GM12878 (cell line): ENCODE measurements at regions not wholly inside any gene's neighbourhood (a gene's known extent, or its start where the extent isn't known, plus 50 kb on each side); places are given as distances from the start of the nearest gene placed in this dataset.

Experiments used
- ATAC-seq: fragments of 200-7000 bp; cut with Tn5 transposase; 3 replicates; pipeline ENCODE4 v1.9.1; 2020; ENCODE audit warnings: mild to moderate bottlenecking, moderate library complexity
- BruUV-seq: library from RNA; stranded (reverse); fragments of 400-500 nt; replicated peaks from 2 replicates; lab custom pipeline; 2021; lab: Mats Ljungman, UMichigan
- CTCF ChIA-PET: fragments of 300-600 bp; sonication (Branson Sonifier 250); formaldehyde crosslinking; extraction: SDS; loops from one replicate; lab custom pipeline; 2021; ENCODE audit warnings: inconsistent platforms; lab: Yijun Ruan, JAX
- POLR2A ChIA-PET: fragments of 350-600 bp; formaldehyde crosslinking; extraction: SDS; loops from one replicate; lab custom pipeline; 2021; ENCODE audit warnings: inconsistent platforms; lab: Charles Lee
- RAD21 ChIA-PET: fragments of 300-600 bp; sonication (Branson Sonifier 250); formaldehyde crosslinking; loops from one replicate; lab custom pipeline; 2023; ENCODE audit warnings: antibody characterized with exemption; ENCODE audit not compliant: unreplicated experiment; lab: Charles Lee
- SMC1A ChIA-PET: fragments of 300-600 bp; sonication (Branson Sonifier 250); formaldehyde crosslinking; loops from one replicate; lab custom pipeline; 2023; ENCODE audit not compliant: unreplicated experiment, uncharacterized antibody; lab: Charles Lee
- DNase-seq: peaks from one replicate; pipeline ENCODE4 v3.0.0-alpha.2; 2011; ENCODE audit warnings: low read depth, low spot score
- FAIRE-seq: peaks from 3 replicates; lab custom pipeline; 2011; peaks lifted over from hg19 to GRCh38; lab: Jason Lieb, UNC
- H2AFZ ChIP-seq: 2 replicates; pipeline ENCODE4 v1.6.0; 2011; ENCODE audit warnings: low read depth, low read length, control low read depth; ENCODE audit not compliant: control insufficient read depth
- H3K27ac ChIP-seq: 2 replicates; pipeline ENCODE4 v1.5.1; 2011; ENCODE audit warnings: control low read depth; ENCODE audit not compliant: control insufficient read depth, insufficient read depth
- H3K27me3 ChIP-seq, 2 experiments: replicated peaks in 1 of 2; 2 replicates each; pipeline versions ENCODE4 v1.6.0 to v1.6.1; 2011; ENCODE audit warnings: low read length in 1 of 2; ENCODE audit not compliant: control insufficient read depth in 2 of 2, insufficient read depth in 2 of 2
- H3K36me3 ChIP-seq, 2 experiments: 2 replicates each; pipeline ENCODE4 v1.5.1; 2011; ENCODE audit warnings: low read length in 1 of 2; ENCODE audit not compliant: control insufficient read depth in 2 of 2, insufficient read depth in 2 of 2
- H3K4me1 ChIP-seq: 2 replicates; pipeline ENCODE4 v1.6.1; 2011; ENCODE audit warnings: mild to moderate bottlenecking, low read length, moderate library complexity, mixed read lengths; ENCODE audit not compliant: control insufficient read depth, insufficient read depth
- H3K4me2 ChIP-seq: 2 replicates; pipeline ENCODE4 v1.6.0; 2011; ENCODE audit warnings: control low read depth; ENCODE audit not compliant: control insufficient read depth, insufficient read depth
- H3K4me3 ChIP-seq: fragments of 200-600 bp; sonication (generic); 2 replicates; pipeline ENCODE4 v1.5.1; 2016
- H3K79me2 ChIP-seq: 2 replicates; pipeline ENCODE4 v1.6.0; 2011; ENCODE audit warnings: low read length; ENCODE audit not compliant: control insufficient read depth, insufficient read depth
- H3K9ac ChIP-seq: 2 replicates; pipeline ENCODE4 v1.8.0; 2011; ENCODE audit warnings: low read length, control low read depth, mixed read lengths; ENCODE audit not compliant: control insufficient read depth, insufficient read depth
- H3K9me3 ChIP-seq: replicated peaks from 3 replicates; pipeline ENCODE4 v1.5.1; 2011; ENCODE audit warnings: mild to moderate bottlenecking, low read length; ENCODE audit not compliant: control insufficient read depth, insufficient read depth
- H4K20me1 ChIP-seq: 2 replicates; pipeline ENCODE4 v1.6.0; 2011; ENCODE audit not compliant: control insufficient read depth, insufficient read depth
- BACH1 ChIP-seq: fragments of 450-650 bp; IDR thresholded peaks from 2 replicates; pipeline ENCODE4 v1.6.1; 2017; ENCODE audit warnings: mild to moderate bottlenecking, borderline replicate concordance
- BHLHE40 ChIP-seq, 2 experiments: fragments of 450-650 bp in 1 of 2; IDR thresholded peaks; 2 replicates each; pipeline ENCODE4 v1.6.1; 2011 to 2017; ENCODE audit warnings: low read depth in 2 of 2, borderline replicate concordance in 1 of 2, improper control_type of control experiment in 1 of 2, low read length in 1 of 2, mild to moderate bottlenecking in 1 of 2
- GABPA ChIP-seq: IDR thresholded peaks from 2 replicates; pipeline ENCODE4 v1.6.1; 2014; ENCODE audit warnings: antibody characterized with exemption, low read depth, mild to moderate bottlenecking, inconsistent platforms
- HCFC1 ChIP-seq: fragments of 150-350 bp; IDR thresholded peaks from 2 replicates; pipeline ENCODE4 v1.6.1; 2014; ENCODE audit warnings: low read length
- MEF2A ChIP-seq: IDR thresholded peaks from 2 replicates; pipeline ENCODE4 v1.6.1; 2011; ENCODE audit warnings: low read depth, mild to moderate bottlenecking, low read length, moderate library complexity; ENCODE audit not compliant: insufficient read depth
- MTA2 ChIP-seq: fragments of 450-650 bp; IDR thresholded peaks from 2 replicates; pipeline ENCODE4 v1.6.1; 2016; ENCODE audit warnings: low read depth, mild to moderate bottlenecking, moderate library complexity
- MYB ChIP-seq: fragments of 150-350 bp; IDR thresholded peaks from 2 replicates; pipeline ENCODE4 v1.6.1; 2014; ENCODE audit warnings: mild to moderate bottlenecking, low read depth, low read length, borderline replicate concordance
- NR2C1 ChIP-seq: fragments of 450-650 bp; IDR thresholded peaks from 2 replicates; pipeline ENCODE4 v1.6.1; 2017; ENCODE audit warnings: antibody characterized with exemption, mild to moderate bottlenecking, moderate library complexity
- RAD51 ChIP-seq: fragments of 450-650 bp; IDR thresholded peaks from 2 replicates; pipeline ENCODE4 v1.6.1; 2016; ENCODE audit warnings: moderate library complexity, mild to moderate bottlenecking, inconsistent platforms
- RB1 ChIP-seq: fragments of 450-650 bp; formaldehyde crosslinking; IDR thresholded peaks from 2 replicates; pipeline ENCODE4 v1.6.1; 2017; ENCODE audit warnings: mild to moderate bottlenecking, borderline replicate concordance
- SIN3A ChIP-seq: IDR thresholded peaks from 2 replicates; pipeline ENCODE4 v1.6.1; 2012; ENCODE audit warnings: low read depth, low read length, improper control_type of control experiment
- SMAD5 ChIP-seq: IDR thresholded peaks from 2 replicates; pipeline ENCODE4 v1.6.1; 2016; ENCODE audit warnings: antibody characterized with exemption, low read depth
- SPI1 ChIP-seq: IDR thresholded peaks from 2 replicates; pipeline ENCODE4 v1.6.1; 2011; ENCODE audit warnings: low read depth, mild to moderate bottlenecking, low read length, moderate library complexity, borderline replicate concordance; ENCODE audit not compliant: insufficient read depth
- TCF3 ChIP-seq: IDR thresholded peaks from 2 replicates; pipeline ENCODE4 v1.6.1; 2012; ENCODE audit warnings: low read depth, mild to moderate bottlenecking, low read length, borderline replicate concordance; ENCODE audit not compliant: insufficient read depth
- TCF7 ChIP-seq: IDR thresholded peaks from 2 replicates; pipeline ENCODE4 v1.6.1; 2014; ENCODE audit warnings: antibody characterized with exemption, borderline replicate concordance
- ZBED1 ChIP-seq: IDR thresholded peaks from 2 replicates; pipeline ENCODE4 v1.6.1; 2016; ENCODE audit warnings: borderline replicate concordance
- ZNF217 ChIP-seq: fragments of 450-650 bp; IDR thresholded peaks from 2 replicates; pipeline ENCODE4 v1.6.1; 2017; ENCODE audit warnings: antibody characterized with exemption, mild to moderate bottlenecking
- WGBS: methylation state at CpG from one replicate; pipeline ENCODE4 v1.1.6; 2016; ENCODE audit warnings: low lambda C conversion rate; ENCODE audit not compliant: insufficient replicate concordance, insufficient coverage; ENCODE audit errors: missing lambda C conversion rate; 5-methylcytosine and 5-hydroxymethylcytosine counted together
- in situ Hi-C: fragments of 300-500 bp; cut with MboI; formaldehyde crosslinking; loops from 9 replicates; pipeline ENCODE4 v1.14.3; 2018; ENCODE audit warnings: mixed read lengths
- intact Hi-C: fragments of 100-400 bp; cut with micrococcal nuclease; formaldehyde crosslinking; loops from one replicate; pipeline ENCODE4 v1.14.2; 2022; ENCODE audit not compliant: unreplicated experiment
- TF ChIP-seq, protein P1 (sequence below): fragments of 150-350 bp; IDR thresholded peaks from 2 replicates; pipeline ENCODE4 v1.6.1; 2016; ENCODE audit warnings: low read depth, low read length

DNA sequence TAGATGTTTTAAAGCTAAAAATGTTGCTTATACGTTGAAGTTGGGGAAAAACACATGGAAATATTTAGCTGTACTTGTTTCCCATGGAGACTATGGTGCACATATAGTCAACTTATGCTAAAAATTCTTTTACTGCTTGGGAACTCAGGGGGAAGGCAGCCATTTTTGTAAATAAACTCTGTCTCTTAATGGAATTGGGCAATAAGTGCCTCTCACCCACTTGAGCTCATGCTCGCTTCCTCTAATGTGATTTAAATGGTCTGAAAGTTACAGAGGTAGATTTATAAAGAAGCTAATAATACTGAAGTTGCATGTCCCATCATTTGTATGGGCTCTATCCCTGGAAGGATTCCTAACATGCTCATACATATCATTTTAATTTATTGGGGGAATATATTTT is 523.8 kb downstream of the RASEF start (continued):
- TF ChIP-seq, protein P1, sequence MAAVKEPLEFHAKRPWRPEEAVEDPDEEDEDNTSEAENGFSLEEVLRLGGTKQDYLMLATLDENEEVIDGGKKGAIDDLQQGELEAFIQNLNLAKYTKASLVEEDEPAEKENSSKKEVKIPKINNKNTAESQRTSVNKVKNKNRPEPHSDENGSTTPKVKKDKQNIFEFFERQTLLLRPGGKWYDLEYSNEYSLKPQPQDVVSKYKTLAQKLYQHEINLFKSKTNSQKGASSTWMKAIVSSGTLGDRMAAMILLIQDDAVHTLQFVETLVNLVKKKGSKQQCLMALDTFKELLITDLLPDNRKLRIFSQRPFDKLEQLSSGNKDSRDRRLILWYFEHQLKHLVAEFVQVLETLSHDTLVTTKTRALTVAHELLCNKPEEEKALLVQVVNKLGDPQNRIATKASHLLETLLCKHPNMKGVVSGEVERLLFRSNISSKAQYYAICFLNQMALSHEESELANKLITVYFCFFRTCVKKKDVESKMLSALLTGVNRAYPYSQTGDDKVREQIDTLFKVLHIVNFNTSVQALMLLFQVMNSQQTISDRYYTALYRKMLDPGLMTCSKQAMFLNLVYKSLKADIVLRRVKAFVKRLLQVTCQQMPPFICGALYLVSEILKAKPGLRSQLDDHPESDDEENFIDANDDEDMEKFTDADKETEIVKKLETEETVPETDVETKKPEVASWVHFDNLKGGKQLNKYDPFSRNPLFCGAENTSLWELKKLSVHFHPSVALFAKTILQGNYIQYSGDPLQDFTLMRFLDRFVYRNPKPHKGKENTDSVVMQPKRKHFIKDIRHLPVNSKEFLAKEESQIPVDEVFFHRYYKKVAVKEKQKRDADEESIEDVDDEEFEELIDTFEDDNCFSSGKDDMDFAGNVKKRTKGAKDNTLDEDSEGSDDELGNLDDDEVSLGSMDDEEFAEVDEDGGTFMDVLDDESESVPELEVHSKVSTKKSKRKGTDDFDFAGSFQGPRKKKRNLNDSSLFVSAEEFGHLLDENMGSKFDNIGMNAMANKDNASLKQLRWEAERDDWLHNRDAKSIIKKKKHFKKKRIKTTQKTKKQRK: no peak

DNA sequence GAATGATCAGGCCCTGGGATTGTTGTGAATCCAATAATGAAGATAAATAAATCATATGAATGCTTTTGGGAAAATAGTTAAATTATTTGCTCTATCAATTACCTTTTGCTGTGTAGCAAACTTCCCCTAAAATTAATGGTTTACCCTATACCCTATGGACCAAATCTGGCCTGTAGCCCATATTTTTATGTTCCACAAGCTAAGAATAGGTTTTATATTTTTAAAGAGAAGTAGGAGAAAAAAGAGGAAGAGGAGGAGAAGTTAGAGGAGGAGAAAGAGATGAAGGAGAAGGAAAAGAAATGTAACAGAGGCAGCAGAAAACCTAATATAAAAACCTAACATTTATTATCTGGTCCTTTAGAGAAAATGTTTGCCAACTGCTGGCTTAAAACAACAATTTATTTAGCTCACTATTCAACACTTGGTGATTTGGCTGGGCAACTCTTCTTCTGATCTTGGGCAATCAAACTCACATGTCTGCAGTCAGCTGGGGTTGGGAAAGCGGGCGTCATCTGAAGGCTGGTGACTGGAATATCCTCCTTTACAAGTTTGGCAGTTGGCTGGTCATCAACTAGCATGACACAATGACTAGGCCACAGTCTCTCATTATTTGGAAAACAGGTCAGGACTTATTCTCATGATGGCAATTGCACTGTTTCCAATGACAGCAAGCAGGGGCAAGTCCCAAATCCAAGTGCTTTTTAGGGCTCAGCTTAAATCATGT is 522.9 kb downstream of the RASEF start:
- CTCF ChIA-PET: no interaction called here
- WGBS: 88% methylated on average over 2 of the region's 2 CpGs
- TF ChIP-seq GABPA: no peak
- no peak for TF ChIP-seq TCF7
- TF ChIP-seq SPI1: no peak
- TF ChIP-seq BACH1: no peak
- no peak for TF ChIP-seq MEF2A
- no peak for TF ChIP-seq SMAD5
- TF ChIP-seq MTA2: no peak
- TF ChIP-seq BHLHE40 (IDR thresholded peaks at IDR 0.05; ENCODE audit: borderline replicate concordance in 1 of 2, low read depth in 2 of 2, low read length in 1 of 2): no peak
- TF ChIP-seq ZNF217: no peak
- no peak for TF ChIP-seq NR2C1
- TF ChIP-seq RAD51: no peak
- no peak for TF ChIP-seq MYB
- no peak for TF ChIP-seq SIN3A
- TF ChIP-seq HCFC1: no peak
- TF ChIP-seq RB1: no peak
- TF ChIP-seq TCF3: no peak
- no peak for TF ChIP-seq ZBED1

More for the DNA sequence above, 522.9 kb downstream of the RASEF start:
- no peak overlapping the region for H3K9ac ChIP-seq
- H3K9me3 ChIP-seq: no peaks in the 10 kb centered on the region
- H3K4me2 ChIP-seq: no peak overlapping the region
- H3K27me3 ChIP-seq: no peaks in the 10 kb centered on the region
- RAD21 ChIA-PET: no interaction called here
- FAIRE-seq: no peak
- H2AFZ ChIP-seq: no peak overlapping the region
- ATAC-seq: no peak
- H3K4me1 ChIP-seq: no peaks in the 10 kb centered on the region
- no peaks in the 10 kb centered on the region for H4K20me1 ChIP-seq
- BruUV-seq: no TSS peak
- no peak for DNase-seq
- H3K27ac ChIP-seq: no peak overlapping the region
- no peak overlapping the region for H3K4me3 ChIP-seq
- no peaks in the 10 kb centered on the region for H3K79me2 ChIP-seq
- SMC1A ChIA-PET: interaction anchor here (0.9 kb wide), 1 partner anchor 19 kb away, joined by 3 read pairs; no protein-coding TSS in a partner anchor
- in situ Hi-C loops (no loop called here), intact Hi-C loops (loop anchor here (10.0 kb wide), 2 partner anchors 65 to 225 kb away; no protein-coding TSS in a partner anchor)
- H3K36me3 ChIP-seq: no peaks in the 10 kb centered on the region
- POLR2A ChIA-PET: no interaction called here
